HG02642 (cell line): ENCODE measurements at regions not wholly inside any gene's neighbourhood (a gene's known extent, or its start where the extent isn't known, plus 50 kb on each side); places are given as distances from the start of the nearest gene placed in this dataset.

Source experiments
- ATAC-seq: cut with Tn5 transposase; IDR thresholded peaks from one replicate; pipeline ENCODE4 v1.9.1; 2021; ENCODE audit warnings: mild to moderate bottlenecking; ENCODE audit not compliant: unreplicated experiment, poor library complexity

GRCh38 chr6:117215353-117216090, 49.8 kb upstream of the VGLL2 start:
- no peak for ATAC-seq
